ENCODE measurements at regions not wholly inside any gene's neighbourhood (a gene's known extent, or its start where the extent isn't known, plus 50 kb on each side); places are given as distances from the start of the nearest gene placed in this dataset.

- no peaks in the 10 kb centered on the region for H3K9me3 ChIP-seq
- H3K27ac ChIP-seq: no peak overlapping the region
- H3K27me3 ChIP-seq: no peaks in the 10 kb centered on the region
- TF ChIP-seq POLR2AphosphoS5 (IDR thresholded peaks at IDR 0.05): no peak
- TF ChIP-seq POLR2A (IDR thresholded peaks at IDR 0.05): no peak
- no peak for TF ChIP-seq EP300 (IDR thresholded peaks at IDR 0.05)
- TF ChIP-seq CTCF (IDR thresholded peaks at IDR 0.05): no peak
- 85 to 90% methylated on average over 4 to 6 of the region's 6 CpGs for WGBS, 2 donors (ENCODE audit: low coverage in 1 of 2)
- H3K36me3 ChIP-seq: no peaks in the 10 kb centered on the region
- no peaks in the 10 kb centered on the region for H3K4me1 ChIP-seq
- H3K4me3 ChIP-seq: no peak overlapping the region
- no peak for ATAC-seq
These were observed 178.4 kb downstream of the ARRDC4 start for GRCh38 chr15:98138910-98139309.

- H3K27ac ChIP-seq: no peak overlapping the region
- no peaks in the 10 kb centered on the region for H3K4me1 ChIP-seq
- WGBS, 2 donors (ENCODE audit: low coverage in 1 of 2): 62 to 74% methylated on average over 4 of the region's 4 CpGs
- H3K9me3 ChIP-seq: no peaks in the 10 kb centered on the region
- no peaks in the 10 kb centered on the region for H3K36me3 ChIP-seq
- H3K4me3 ChIP-seq: no peak overlapping the region
- TF ChIP-seq POLR2A (IDR thresholded peaks at IDR 0.05) (no peak), CTCF (IDR thresholded peaks at IDR 0.05) (no peak), EP300 (IDR thresholded peaks at IDR 0.05) (no peak), POLR2AphosphoS5 (IDR thresholded peaks at IDR 0.05) (no peak)
- no peak for ATAC-seq
- peaks cover 2% of the 10 kb centered on the region for H3K27me3 ChIP-seq
These were observed 178.8 kb downstream of the ARRDC4 start for GRCh38 chr15:98139337-98139736.

GRCh38 chr15:98142572-98142971 lies 182.1 kb downstream of the ARRDC4 start:
- no peaks in the 10 kb centered on the region for H3K36me3 ChIP-seq
- H3K4me3 ChIP-seq: no peak overlapping the region
- peaks cover 13% of the 10 kb centered on the region for H3K27me3 ChIP-seq
- no peaks in the 10 kb centered on the region for H3K9me3 ChIP-seq
- H3K27ac ChIP-seq: no peak overlapping the region
- WGBS, 2 donors (ENCODE audit: low coverage in 1 of 2): 60% methylated on average over 1 of the region's 2 CpGs; no CpG with 5 or more reads in 1 of the 2 donors
- TF ChIP-seq POLR2AphosphoS5 (IDR thresholded peaks at IDR 0.05): no peak
- no peak for TF ChIP-seq POLR2A (IDR thresholded peaks at IDR 0.05)
- TF ChIP-seq CTCF (IDR thresholded peaks at IDR 0.05): no peak
- TF ChIP-seq EP300 (IDR thresholded peaks at IDR 0.05): no peak
- H3K4me1 ChIP-seq: no peaks in the 10 kb centered on the region
- no peak for ATAC-seq

- no peak for ATAC-seq
- Histone ChIP-seq H3K27ac (no peak overlapping the region), H3K4me1 (no peaks in the 10 kb centered on the region), H3K36me3 (no peaks in the 10 kb centered on the region), H3K4me3 (no peak overlapping the region), H3K9me3 (no peaks in the 10 kb centered on the region), H3K27me3 (peaks cover 16% of the 10 kb centered on the region)
- 70 to 100% methylated on average over 1 of the region's 4 CpGs for WGBS, 2 donors (ENCODE audit: low coverage in 1 of 2)
- no peak for TF ChIP-seq POLR2A (IDR thresholded peaks at IDR 0.05)
- TF ChIP-seq EP300 (IDR thresholded peaks at IDR 0.05): no peak
- no peak for TF ChIP-seq CTCF (IDR thresholded peaks at IDR 0.05)
- no peak for TF ChIP-seq POLR2AphosphoS5 (IDR thresholded peaks at IDR 0.05)
These were observed 182.6 kb downstream of the ARRDC4 start for GRCh38 chr15:98143116-98143515.

- H3K36me3 ChIP-seq: no peaks in the 10 kb centered on the region
- H3K9me3 ChIP-seq: no peaks in the 10 kb centered on the region
- H3K4me3 ChIP-seq: no peak overlapping the region
- peaks cover 16% of the 10 kb centered on the region for H3K27me3 ChIP-seq
- no peaks in the 10 kb centered on the region for H3K4me1 ChIP-seq
- ATAC-seq: no peak
- TF ChIP-seq CTCF (IDR thresholded peaks at IDR 0.05): no peak
- WGBS, 2 donors (ENCODE audit: low coverage in 1 of 2): 83% methylated on average over 1 of the region's 2 CpGs; no CpG with 5 or more reads in 1 of the 2 donors
- H3K27ac ChIP-seq: no peak overlapping the region
These were observed 183.9 kb downstream of the ARRDC4 start for GRCh38 chr15:98144388-98144787.

Data from gastroesophageal sphincter (tissue), 4 donors.